ENCODE measurements at regions not wholly inside any gene's neighbourhood (a gene's known extent, or its start where the extent isn't known, plus 50 kb on each side); places are given as distances from the start of the nearest gene placed in this dataset.

DNA sequence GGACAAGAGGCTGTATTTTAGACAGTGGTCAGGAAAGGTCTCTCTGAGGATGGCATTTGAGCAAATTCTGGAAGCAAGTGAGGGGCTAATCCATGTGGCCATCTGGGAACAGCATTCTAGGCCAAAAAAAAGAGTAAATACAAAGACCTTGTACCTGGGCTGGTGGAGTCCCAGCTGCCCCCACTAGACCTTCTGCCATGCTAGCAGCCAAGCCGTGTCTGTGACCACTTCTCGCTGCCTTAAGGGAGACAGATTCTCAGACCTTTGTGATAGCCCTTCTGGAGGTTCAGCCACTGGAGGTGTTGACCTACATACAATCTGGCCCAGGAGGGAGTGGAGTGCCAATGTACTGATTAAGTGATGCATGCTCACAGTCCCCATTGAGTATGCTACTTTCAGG is 506.2 kb downstream of the MID1IP1 start:
- DNase-seq, result no peak

DNA sequence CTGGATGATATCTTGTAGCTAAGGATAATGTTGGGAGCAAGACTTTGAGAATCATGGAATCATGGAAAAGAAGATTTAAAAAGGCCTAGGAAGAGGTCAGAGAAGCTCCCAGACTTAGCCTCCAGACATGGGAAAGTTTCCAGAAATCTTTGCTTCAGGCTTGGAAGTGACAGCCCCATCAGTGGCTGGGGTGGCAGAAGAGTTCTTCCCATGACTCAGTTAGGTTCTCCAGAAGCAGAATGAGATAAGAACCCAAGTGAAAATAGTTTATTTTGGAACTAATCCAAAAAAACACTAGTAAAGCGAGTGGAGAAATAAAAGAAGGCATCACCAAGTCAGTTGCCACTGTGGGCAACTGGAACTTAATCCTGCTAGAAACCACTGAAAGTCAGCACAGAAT is 506.9 kb downstream of the MID1IP1 start:
- DNase-seq, result no peak

DNA sequence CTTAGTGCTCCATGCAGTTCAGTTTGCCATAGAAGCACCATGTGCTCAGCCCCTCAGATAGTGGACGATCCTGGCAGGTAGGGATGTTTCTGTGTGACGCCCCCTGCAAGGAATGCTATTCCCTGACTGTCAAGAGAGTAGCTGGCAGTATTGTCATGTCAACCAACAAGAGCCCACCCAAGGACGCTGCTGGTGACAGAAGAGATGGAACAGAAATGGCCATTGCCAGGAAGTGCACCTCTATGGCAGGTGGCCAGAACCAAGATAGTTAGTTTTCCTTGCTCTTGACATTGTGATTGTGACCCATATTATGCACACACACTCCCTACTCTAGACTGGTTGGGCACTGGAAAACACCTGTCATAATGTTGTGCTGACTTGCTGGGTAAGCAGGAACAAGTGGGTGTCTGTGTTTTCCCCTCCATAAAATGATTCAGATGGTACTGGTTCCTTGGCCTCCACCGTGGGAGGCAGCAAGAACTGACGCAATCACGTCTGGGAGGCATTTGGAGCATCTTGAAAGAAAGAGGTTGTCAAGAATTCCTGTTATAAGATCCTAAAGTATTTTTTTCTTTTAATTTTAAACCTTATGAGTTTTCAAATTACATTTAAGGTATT is 507.9 kb downstream of the MID1IP1 start:
- DNase-seq, result peak in 2 of 4 experiments; percentile 2 to 4

DNA sequence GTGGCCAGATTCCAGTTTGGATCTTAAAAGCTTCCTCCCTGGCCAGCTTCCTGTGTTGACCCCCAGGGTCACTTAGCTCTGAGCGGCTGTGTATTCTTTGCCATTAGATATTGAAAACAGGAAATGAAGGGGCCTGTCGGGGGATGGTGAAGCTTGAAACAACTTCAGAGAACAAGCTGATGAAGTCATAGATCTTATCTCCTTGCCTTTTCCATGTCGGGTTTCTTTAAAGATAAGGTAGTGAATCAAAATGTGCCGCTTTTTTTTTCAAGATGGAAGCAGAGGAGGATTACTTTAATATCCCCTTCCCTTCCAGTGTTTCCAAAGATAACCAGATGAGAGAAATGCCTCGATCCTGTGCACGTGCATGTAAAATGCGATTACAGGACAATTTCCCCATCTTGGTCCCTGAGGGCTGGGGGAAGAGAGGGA is 508.5 kb downstream of the MID1IP1 start:
- peak in 2 of 4 experiments; percentile 2 to 9 for DNase-seq

DNA sequence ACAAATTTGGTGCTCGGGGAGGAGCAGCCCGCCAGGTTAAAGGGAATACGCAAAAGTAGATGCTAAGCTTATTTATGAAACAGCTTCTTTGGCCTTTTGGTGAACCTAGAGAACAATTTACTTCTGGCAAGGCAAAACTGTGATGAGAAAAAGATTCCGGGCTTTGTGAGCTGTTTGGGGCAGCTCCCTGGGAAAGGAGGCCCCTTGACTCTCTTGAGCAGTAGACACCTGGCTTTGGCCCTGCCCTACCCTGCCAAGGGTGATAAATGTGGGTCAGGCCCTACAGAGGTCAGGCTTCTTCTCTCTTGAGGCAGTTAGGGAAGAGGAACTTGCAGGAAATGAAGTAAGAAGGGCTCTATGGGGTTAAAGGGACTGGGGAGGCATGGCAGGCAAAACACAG is 509.6 kb downstream of the MID1IP1 start:
- DNase-seq, result no peak

DNA sequence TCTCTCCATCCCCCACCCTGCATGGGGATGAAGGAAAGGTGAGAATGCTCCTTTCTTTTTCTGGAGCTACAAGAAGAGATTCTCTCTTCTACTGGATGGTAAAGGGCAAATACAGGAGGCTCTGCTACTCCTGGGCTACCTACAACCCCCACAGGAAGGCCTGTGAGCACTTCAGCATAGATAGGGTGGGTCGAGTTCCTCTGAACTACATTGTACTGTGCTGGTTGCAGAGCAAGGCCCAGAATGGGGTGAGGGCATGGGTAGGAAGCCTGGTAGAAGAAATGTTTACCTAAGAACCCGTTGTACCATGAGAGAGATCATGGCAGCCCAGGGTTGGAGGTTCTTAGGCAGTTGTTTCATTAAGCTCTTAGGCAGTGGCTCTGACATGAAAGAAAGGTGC is 510.4 kb downstream of the MID1IP1 start:
- peak in 1 of 4 experiments; percentile 7 for DNase-seq

DNA sequence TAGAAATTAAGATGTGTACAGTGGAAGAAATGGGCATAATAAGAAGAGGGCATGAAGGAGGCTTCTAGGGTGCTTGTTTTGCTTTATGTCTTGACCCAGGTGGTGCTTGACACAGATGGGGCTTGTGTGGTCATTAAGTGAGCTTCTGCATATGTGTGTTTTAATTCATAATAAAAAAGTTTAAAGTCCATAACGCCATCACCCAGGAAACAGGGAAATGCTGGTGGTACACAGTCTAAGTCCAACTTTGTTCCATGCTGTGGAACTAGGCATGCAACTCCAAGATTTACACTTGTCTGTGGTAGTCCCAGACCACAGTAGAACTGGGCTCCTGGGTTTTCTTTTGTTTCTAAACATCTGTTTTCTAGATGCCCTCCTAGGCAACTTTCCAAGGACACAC is 511.9 kb downstream of the MID1IP1 start:
- no peak for DNase-seq

DNA sequence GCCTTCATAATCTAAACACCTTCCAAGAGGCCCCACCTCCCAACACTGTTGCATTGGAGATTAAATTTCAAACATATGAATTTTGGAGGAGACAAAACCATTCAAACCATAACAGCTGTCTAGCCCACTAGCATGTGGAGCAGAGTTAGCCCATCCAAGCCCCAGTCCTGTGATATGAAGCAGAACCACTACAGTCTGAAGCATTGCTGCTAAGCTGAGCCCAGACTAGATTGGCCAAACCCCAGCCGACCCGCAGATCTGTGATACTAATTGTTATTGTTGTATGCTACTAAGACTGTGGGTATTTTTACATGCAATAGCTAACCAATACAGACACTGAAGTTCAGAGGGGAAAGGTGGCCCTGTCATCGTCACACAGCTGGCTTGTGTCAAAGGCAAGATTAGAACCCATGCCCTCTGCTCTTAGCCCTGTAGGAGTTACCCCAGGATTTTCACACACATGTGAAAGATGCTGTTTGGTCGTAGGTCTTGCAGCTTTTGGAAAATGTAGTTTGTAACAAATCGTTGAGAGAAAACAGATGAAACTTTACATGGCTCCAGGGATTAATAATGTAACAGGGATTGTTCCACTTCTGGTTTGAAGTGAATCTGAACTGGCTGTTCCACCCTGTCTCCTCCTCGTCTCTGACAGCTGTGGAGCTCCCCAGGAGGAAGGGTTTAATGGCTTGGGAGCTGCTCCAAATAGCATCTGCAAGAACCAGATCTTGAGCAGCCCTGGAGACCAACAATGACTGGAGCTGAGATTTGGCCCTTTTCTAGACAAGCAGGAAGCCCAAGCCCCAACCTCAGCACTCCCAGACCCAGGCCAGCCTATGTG is 517.5 kb downstream of the MID1IP1 start:
- no peak for DNase-seq

DNA sequence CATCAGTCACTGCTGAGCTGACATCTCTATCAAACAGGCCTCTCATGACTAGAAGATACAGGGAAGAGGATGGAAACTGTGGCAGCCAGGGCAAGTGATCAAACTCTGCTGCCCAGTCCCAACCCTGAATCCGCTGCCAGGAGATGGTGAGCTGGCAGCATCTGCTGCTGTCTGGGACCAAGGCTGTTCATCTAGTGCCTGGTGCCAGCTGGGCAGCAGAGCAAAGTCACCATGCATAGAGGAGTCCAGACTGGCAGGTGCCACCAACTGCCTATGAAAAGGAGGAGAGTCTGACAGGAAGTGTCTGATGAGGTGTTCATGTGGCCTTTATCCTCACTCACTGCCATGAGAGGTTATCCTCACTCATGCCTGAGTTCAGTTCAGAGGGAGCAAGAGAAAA is 518.9 kb downstream of the MID1IP1 start:
- DNase-seq, result no peak

DNA sequence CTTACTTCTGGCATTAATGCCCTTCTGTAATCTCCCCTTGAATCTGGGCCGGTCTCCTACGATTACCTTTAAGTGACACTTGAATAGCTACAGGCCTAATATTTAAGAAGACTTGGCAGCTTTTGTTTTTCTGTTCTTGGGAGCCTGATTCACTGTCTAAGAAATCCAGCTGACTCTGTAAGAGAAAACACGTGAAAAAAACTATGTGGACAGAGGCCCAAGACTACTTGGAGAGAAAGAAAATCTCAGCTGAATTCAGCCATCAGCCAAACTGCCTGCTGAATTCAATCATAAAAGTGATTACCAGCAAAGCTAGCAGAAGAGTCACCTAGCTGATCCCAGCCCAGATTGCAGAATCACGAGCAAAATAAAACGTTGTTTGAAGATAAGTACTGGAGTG is 521.2 kb downstream of the MID1IP1 start:
- no peak for DNase-seq

DNA sequence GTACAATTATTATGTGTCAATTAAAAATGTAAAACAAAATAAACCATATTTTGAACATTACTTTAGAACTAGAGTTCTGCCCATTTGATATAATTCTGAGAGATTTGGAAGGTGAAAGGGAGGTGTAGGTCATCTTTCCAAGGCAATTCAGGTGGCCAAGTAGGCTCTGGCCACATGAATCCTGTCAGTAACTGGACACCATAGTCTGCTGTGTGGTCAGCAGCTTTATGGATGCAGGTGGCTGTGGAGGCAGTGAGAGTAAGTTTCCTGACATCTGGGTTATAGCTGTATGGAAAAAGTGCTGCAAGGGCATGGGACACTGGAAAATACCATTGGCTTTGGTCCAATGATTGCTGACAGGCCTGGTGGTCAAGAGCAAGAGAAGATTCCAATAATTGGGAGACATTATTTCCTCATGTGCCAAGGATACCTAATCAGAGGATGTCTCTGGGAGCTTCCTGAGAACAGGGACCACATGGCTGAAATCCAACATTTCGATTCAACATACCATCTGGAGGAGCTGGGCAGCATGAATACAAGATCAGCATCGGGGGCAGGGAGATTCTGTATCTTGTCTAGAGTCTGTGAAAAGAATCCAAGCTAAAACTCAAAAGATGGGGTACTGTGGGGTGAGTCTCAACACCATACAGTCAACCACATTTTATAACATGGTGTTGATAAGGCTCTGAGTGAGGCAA is 523.1 kb downstream of the MID1IP1 start:
- DNase-seq, result no peak

DNA sequence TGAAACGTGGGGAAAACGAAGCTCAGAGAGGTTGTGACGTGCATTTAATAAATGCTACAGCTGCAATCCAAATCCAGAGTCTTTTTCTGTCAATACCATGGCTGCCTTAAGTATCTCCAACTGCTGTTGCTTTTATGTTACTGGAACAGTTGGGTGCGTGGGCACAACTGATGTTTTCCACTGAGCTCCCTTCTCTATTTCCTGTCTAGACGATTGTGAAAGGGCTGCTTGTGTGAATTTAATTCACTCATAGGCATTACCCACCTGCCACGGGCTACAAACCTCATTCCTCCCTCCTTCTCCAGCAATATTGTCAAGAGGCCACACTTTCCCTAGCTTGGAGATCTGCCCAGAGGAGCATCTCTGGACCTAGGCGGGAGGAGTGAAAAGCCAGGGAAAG is 526.0 kb downstream of the MID1IP1 start:
- peak in 1 of 4 experiments; percentile 2 for DNase-seq

DNA sequence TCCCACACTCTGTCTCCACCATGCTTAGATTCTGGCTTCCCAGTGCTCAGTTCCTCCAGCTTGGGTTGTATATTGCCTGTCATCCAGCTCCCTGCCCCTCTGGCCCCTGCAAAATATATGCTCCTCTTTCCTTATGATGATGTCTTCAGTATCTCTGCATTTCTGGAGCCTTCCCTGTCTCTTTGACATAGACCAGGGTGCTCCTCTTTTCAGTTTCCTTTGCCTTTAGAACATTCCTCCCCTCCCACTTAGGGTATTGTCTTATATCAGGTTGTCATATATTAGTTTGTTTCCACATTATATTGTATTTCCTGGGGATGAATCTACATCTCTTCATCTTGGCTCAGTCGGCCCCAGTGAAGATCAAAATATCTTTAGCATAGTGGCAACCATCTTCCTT is 526.4 kb downstream of the MID1IP1 start:
- no peak for DNase-seq

DNA sequence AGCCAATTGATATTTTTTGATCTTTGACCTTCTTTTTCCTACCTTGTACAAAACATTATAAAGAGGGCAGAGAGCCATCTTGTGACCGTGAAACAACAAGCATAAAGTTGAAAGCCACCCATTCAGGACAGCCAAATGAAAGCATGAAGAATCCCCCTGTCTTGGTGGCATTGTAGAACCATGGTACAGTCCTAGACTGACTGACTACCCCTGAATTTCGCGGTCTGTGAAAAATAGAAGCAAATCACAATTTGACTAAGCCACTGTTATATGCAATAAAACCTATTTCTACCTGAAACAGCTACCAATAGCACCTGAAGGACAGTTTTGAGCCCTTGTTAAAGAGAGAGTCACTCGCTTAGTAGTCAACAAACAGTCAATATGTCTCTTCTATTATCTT is 527.4 kb downstream of the MID1IP1 start:
- DNase-seq, result no peak

DNA sequence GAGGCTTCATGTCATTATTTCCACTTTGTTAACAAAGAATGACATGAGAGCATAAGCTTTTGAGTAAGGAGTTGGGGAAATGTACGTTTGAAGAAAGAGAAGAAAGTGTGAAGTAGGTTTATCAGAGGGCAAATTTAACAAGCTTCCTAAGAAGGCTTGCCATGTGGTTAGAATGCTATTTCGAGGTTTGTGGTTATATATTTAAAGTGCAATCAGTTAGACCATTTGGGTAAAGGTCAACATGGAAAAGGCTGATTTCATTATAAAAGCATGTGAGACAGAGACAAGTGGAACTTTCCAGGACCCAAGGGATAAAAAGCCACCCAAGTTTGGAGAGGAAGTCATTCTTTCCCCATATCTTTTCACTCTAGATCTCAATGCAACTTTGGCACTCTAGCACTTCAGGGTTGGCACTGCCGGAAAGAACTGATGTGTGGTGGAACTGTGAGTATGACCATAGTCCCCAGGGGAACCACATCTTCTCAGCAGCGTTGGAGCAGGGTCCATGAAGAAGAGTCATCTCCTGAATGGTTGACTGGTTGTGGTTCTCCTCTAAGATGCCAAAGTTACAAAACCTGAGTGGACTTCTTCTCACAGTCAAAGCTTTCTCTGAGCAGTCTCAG is 529.9 kb downstream of the MID1IP1 start:
- DNase-seq, result no peak

DNA sequence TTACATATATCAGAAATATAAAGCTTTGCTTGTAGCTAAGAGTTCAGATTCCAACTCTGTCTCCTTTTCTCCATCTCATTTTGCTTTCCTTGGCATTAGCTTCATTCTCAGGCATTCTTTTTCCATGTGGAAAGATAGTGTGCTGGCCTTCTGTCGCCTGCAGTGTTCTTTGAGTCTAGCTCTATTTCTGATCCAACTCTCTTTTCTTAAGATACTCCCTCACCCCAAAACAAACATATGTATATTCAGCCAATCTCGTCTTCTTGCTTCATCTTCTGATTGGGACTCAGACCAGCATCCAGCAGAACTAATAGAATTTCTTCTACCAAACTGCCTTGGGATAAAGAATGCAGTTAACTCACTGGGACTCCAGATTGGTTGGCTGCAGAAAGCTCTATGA is 532.2 kb downstream of the MID1IP1 start:
- no peak for DNase-seq

DNA sequence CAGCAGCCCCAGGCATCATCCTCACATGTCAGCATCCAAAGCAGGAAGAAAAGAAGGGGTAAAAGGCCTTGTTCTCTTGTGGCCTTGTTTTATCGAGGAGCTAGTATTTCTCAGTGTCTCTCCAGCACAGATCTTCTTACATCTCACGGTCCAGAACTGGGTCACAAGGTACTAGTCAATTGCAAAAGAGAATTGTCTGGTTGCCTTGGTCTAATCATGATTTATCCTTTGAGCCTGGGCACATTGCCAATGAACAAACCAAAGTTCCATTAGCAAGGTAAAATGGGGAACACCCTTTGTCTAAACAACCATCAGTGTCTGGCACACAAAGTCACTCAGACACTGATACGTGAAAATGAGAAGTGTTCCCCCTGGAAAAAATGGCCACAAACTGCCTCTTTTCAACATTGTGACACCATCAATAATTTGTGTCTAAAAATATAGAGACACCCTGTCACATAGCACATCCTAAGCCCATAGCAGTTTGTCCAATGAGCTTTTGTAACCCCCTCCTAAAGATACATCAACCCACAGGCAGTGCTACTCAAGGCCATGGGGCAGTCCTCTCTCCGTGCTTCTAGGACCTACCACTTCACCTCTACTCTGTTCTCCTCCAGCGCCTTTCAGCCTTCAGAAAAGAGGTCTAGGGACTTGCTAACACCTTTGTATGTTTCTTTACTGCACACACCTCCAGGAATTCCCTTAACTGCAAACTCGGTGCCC is 534.4 kb downstream of the MID1IP1 start:
- DNase-seq, result no peak

DNA sequence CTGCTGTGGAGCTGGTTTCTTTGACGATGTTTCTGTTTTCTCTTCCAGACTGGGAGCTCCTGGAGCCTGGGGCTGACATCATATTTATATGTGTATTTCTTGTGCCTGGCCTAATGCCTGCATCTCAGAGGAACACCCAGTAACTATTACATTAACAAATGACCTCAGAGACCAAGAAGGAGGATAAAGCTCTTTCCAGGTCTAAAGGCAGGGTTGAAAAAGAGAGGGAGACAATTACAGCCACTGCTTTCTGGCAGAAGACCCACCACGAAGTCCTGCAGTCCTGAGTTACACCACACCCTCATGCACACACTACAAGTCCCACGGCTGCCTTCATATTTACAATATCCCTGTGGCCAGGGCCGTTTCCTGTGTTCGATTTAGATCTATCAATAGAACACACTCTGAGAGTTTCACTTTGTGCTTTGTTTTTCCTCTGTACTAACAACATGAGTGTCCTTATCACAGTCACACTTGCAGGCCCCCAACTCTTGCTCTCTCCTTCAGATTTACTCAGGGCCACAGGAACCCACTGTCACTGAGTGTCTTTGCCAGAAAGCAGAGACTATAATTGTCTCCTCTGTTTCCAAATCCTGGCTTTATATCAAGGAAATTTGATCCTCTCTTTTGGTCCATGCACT is 535.5 kb downstream of the MID1IP1 start:
- DNase-seq, result no peak

DNA sequence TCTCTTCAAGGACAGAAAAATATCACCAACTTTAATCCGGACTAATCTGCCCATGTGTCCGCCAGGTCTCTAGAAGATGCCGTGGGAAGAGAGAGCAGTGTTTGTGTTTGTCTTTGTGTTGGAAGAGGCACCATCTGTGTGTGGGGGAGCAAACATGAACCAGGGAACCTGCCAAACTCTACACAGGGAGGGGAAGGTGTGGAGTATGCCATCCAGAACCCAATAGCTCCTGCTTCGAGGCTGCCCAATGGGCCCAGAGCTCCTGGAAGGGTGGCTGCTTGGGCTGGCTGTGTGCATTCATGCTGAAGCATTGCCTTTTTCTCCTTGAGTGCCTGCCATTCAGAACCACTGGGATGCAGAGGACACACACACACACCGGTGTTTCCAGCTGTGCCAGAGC is 536.2 kb downstream of the MID1IP1 start:
- DNase-seq, result no peak

DNA sequence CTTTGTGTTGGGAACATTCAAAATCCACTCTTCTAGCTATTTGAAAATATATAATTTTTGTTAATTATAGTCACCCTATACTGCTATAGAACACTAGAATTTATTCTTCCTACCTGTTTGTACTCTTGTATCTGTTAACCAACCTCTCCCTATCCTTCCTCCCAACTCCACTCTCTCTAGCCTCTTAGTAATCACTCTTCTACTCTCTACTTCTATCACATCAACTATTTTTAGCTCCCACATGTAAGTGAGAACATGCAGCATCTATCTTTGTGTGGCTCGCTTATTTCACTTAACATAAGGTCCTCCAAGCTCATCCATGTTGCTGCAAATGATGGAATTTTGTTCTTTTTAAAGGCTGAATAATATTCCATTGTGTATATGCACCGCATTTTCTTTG is 537.3 kb downstream of the MID1IP1 start:
- no peak for DNase-seq

DNA sequence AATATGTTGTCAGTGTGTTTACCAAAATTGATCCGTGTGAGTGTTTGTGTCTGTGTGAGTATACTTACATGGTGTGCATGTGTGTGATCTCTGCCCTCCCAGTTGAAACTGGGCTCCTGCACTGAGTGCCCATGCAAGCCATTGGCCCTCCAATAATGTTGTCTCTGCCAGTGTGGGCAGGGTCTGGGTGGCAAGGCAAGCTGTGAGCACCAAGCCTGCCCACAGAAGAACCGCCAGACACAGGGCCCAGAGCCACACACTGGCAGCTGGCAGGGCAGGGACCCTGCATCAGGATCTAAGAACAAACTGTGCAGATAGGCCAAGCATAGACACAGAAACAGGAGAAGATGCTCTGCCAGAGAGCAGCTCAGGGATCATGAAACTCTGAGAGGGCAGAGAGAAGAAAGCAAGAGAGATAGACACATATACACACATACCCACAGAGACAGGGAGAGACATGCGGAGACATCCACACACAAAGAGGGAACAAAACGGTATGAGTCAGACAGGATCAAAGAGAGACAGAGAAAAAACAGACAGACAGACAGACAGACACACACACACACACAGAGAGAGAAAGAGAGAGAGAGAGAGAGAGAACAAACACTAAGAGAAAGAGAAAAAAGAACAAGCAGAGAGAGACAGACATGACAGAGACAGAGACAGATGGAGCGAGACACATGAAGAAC is 555.0 kb downstream of the MID1IP1 start:
- no peak for DNase-seq

DNA sequence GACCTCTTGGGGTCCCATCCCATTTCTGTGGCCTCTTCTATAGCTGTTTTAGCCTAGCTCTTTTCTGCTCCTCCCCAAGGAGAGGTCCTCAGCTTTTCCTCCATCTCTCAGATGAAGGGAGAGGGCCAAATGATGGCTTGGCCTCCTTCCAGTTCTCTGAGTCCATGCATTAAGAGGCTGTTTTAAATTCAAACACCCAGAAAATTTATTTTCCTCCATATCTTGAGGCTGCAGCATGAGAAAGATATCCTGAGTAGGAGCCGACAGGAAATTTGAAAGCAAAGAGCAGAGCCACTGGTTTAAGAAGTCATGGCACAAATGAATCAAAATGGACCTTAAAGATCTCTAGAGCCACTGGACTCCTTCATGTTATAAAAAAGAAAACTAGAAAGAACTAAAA is 558.8 kb downstream of the MID1IP1 start:
- no peak for DNase-seq
